Inflammatory macrophage treated with lipopolysaccharide for 1 hour (primary cell): ENCODE measurements at regions not wholly inside any gene's neighbourhood (a gene's known extent, or its start where the extent isn't known, plus 50 kb on each side); places are given as distances from the start of the nearest gene placed in this dataset.
"Not testable (repeated sequence)": the region's sequence is repeated elsewhere in the genome, so short reads cannot be mapped to it uniquely, and the experiment has no call there.

ENCODE experiments used
- DNase-seq, 2 donors: peaks; one replicate each; pipeline ENCODE4 v3.0.0-alpha.2; 2020 to 2022

- DNase-seq, result no peak
Observed at GRCh38 chr9:28502741-28503140, 929.5 kb upstream of the C9orf72 start.

GRCh38 chr9:28503573-28503972, 930.3 kb upstream of the C9orf72 start:
- DNase-seq, result no peak

DNA sequence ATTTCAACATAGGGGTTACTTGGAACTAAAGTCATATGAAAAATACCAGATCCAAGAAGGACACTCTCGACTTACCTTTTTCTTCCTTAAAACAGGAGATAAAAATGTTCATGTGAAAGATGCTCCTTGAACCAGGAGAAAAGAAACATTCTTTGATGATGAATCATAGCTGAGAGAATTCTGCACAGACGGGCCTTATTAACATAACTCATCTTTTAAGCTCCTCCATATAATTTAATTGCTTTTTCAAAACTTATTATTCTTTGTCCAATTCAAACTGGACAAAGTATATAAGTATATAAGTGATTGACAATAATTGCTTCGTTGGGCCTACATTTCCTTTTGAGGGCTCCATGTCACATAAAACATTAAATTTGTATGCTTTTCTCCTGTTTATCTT, 945.2 kb upstream of the C9orf72 start:
- DNase-seq, result no peak

DNA sequence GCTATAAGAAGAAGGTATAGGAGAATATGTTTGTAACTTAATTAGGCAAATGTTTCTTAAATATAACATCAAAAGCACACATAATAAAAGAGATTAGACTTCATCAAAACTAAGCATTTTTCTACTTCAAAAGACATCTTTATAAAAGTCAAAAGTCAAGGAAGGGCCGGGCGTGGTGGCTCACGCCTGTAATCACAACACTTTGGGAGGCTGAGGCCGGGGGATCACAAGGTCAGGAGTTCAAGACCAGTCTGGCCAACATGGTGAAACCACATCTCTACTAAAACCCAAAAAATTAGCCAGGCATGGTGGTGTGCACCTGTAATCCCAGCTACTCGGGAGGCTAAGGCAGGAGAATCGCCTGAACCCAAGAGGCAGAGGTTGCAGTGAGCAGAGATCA, 951.0 kb upstream of the C9orf72 start:
- DNase-seq, result not testable (repeated sequence)

GRCh38 chr9:28528049-28528448, 954.8 kb upstream of the C9orf72 start:
- no peak for DNase-seq

GRCh38 chr9:28538132-28538531, 964.9 kb upstream of the C9orf72 start:
- no peak for DNase-seq

- DNase-seq, result no peak
Observed at GRCh38 chr9:28539434-28540070, 966.3 kb upstream of the C9orf72 start.

GRCh38 chr9:28542928-28543327, 969.6 kb upstream of the C9orf72 start:
- DNase-seq, result no peak

DNA sequence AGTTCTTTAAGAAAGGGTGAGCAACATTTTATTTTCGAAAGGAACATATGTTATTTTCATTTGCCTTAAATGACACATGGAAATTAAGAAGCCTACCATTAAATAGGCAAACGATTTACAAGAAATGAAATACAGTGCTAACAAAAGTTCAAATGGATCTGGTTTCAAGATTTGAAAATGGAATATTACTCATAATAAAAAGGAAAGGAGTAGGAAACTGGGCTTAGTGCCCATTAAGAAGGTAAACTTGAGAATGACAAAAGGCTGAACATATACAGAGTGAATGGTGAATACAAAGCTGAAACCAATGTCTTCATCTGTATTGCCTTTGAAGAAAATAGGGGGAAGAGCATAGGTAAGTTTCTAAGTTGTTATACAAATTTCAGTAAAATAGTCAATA, 974.2 kb upstream of the C9orf72 start:
- no peak for DNase-seq

GRCh38 chr9:28563291-28563934, 990.1 kb upstream of the C9orf72 start:
- no peak for DNase-seq

- no peak for DNase-seq
Observed at GRCh38 chr9:28583832-28584231, 1010.6 kb upstream of the C9orf72 start.

- DNase-seq, result no peak
Observed at GRCh38 chr9:28584542-28584941, 1011.3 kb upstream of the C9orf72 start.

GRCh38 chr9:28587052-28587451, 1013.8 kb upstream of the C9orf72 start:
- no peak for DNase-seq

DNA sequence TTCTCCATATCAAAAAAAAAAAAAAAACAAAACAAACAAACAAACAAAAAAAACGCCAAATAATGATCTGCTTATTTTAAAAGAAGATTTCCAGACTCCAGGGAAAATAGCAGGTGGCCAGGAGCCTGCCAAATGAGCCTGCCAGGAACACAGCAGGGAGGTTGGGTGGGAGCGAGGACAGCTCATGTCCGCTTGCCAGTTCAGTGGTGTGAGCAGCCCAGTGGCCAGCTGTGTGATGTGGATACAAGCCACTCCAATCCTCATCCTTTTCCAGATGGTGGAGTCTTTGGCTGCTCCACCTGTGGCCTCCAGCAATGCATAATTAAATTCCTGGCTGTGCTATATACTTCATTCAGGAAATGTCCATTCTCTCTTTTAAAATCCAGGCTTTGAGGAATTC, 1025.1 kb upstream of the C9orf72 start:
- DNase-seq, result no peak

DNA sequence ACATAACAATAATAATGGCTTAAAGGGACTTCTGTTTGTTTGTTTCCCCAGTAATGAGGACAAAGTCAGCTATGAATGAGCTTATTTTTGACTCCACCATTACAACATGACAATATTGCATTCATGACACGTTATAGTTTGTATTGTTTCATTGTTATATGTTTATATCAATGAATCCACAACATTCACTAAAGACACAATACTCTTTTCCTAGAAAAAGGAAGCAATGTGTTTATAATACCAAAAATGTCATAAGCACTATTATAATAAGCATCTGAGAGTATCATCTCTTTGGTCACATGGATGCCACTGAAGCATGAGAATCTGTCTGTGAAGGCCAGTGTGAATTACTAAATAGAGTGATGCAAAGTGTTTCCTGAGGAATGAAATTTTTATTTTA, 1026.9 kb upstream of the C9orf72 start:
- DNase-seq, result no peak

- no peak for DNase-seq
Observed at GRCh38 chr9:28607843-28608242, 1034.6 kb upstream of the C9orf72 start.

DNA sequence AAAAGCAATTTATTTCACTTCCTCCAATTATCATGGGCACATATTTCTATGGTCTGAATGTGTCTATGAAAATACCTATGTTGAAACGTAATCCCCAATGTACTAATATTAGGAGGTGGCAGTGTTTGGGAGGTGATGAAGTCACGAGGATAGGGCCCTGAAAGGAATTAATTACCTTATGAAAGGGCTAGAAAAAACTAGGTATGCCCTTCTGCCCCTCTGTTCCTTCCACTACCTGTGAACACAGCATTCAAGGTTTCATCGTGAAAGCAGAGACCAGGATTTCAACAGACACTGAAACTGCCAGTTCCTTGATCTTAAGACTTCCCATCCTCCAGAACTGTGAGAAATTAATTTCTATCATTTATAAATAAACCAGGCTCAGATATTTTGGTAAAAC, 1037.1 kb upstream of the C9orf72 start:
- no peak for DNase-seq

- no peak for DNase-seq
Observed at GRCh38 chr9:28616310-28616709, 1043.0 kb upstream of the C9orf72 start.

GRCh38 chr9:28620011-28620410, 1046.7 kb upstream of the C9orf72 start:
- DNase-seq, result no peak

- DNase-seq, result no peak
Observed at GRCh38 chr9:28620661-28621060, 1047.4 kb upstream of the C9orf72 start.

- no peak for DNase-seq
Observed at GRCh38 chr9:28624771-28625170, 1051.5 kb upstream of the C9orf72 start.

DNA sequence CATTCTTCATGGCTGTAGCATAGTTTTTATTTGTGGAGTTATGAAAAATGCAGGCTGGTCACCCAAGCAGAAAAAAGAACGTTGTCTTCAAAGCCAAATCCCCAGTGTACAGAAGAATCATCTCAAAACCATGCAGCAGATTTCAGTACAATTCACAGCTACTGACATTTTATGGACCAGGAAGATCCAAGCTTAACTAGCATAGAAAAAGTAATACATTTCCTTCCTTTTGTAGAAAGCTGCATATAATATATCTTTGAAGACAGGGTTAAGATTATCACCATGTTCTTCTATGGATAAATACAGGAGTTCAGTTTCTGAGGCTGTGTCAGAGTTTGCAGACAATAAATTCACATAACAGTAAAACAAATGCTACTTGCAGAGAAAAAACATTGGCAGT, 1054.8 kb upstream of the C9orf72 start:
- no peak for DNase-seq

DNA sequence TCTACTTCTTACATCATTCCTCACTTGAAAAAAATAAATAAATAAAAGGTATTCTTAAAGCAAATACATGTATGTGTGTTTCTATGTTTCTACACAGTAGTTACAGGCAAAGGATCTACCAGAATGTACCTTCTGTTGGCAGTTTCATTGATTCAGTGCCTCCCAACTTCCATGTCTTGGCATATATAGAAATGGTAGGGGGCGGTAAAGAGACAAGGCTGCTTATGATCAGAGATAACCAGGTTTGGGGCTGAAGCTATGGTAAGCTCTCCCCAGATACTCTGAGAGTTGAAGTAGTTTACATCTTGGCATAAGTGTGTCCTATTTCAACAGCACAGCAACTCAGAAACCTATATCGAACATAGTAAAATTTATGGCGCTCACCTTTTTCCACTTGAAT, 1075.4 kb upstream of the C9orf72 start:
- DNase-seq, result no peak

GRCh38 chr9:28650327-28650726, 1077.0 kb upstream of the C9orf72 start:
- DNase-seq, result no peak
